ENCODE measurements at regions not wholly inside any gene's neighbourhood (a gene's known extent, or its start where the extent isn't known, plus 50 kb on each side); places are given as distances from the start of the nearest gene placed in this dataset.

DNA sequence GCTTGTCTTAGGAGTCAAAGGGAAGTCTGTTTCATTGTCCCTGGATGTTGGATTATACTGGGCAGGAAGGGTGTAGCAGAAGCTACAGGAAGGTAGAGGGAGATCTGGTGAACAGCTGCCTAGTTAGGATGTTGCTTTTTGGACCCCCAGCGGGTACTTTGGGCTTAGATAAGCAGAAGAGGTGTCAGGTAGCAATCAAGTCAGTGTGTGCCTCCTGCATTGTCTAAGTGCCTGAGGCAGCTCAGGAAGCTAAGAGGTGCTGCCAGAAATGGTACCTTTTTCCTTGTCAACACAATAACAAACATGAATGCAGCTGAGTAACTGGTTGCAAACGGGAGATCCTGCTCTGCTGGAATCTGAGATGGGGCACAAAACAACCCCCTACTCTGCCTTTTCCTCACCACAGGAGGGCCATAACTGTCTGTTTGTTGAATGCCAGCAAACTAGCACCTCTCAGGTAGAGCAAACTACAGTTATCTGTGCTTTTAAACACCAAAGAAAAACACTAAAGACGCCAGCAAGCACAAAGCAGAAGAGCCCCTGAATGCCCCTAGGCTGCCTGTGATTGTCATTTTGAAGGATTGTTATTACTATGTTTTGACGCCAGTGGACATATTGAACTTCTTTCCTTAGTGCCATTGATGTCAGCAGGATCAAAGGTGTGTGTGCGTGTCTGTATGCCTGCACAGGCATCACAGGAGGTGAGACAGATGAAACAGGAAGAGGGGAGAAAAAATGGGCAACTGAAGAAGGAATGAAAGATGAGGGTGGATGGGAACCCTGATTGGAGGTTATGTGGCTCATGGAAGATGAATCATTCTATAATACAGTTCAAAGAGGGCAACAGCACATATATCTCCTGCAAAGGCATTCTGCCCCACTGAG is 151.4 kb downstream of the ETAA1 start:
- Mint-ChIP-seq H3K36me3 (peaks cover 14% of the 10 kb centered on the region), H3K4me3 (peak overlapping the region; percentile 10), H3K9me3 (peaks cover 16% of the 10 kb centered on the region), H3K27me3 (peaks cover 35% of the 10 kb centered on the region), H3K27ac (peak overlapping the region; percentile 30), H3K4me1 (ENCODE audit: unreplicated experiment) (peaks cover 17% of the 10 kb centered on the region)
- no peak for DNase-seq (ENCODE audit: extremely low spot score, unreplicated experiment)
- TF ChIP-seq CTCF (conservative IDR thresholded peaks at IDR 0.05): no peak

DNA sequence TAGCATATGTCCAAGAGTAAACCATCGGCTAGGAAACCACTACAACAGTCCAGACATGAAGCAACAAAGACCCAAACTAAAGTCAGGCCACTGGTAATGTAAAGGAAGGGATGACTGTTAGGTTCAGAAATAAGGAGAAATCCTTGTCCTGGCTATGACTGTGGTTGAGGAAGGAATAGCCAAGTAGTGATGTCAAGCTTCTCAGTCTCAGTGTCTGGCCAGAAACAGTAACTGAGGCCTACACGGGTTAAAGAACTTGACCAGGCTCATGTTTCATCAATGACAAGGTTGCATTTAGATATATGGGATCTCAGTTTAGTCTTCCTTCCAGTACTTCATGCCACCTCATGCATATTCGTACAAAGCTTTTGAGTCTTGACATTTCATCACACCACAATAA is 162.0 kb downstream of the ETAA1 start:
- Mint-ChIP-seq H3K36me3 (peaks cover 6% of the 10 kb centered on the region), H3K27ac (no peak overlapping the region), H3K4me1 (ENCODE audit: unreplicated experiment) (peaks cover 17% of the 10 kb centered on the region), H3K9me3 (peaks cover 17% of the 10 kb centered on the region), H3K4me3 (no peak overlapping the region), H3K27me3 (peaks cover 34% of the 10 kb centered on the region)
- no peak for DNase-seq (ENCODE audit: extremely low spot score, unreplicated experiment)
- no peak for TF ChIP-seq CTCF (conservative IDR thresholded peaks at IDR 0.05)

DNA sequence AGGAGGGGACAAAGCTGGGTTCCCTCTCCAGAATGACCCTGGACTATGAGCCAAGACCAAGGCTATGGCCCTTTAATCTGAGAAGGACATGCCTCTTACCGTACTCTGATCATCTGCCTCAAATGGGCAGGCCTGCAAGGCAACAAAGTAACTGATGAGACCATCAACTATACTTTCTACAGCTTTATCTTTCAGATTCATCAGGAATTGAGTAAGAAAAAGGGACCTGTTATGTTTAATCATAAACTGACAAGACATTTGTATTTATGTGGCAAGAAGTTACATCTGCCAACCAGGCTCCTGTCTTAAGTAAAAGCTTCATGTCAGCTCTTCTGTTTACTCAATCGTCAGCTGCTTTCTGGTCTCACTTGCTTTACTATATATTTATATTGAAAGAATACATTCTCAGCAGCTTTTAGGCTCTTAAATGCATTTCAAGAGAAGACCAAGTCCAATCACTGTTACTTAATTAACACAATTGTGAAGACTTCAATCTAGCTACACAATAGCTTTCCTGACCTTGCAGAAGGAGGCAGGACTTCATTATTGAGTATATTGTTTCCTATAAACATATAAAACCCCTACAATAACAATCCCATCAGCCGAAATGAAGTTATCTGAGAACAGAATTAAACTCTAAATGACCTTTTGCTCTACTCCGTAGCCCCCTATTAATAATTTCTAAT is 163.8 kb downstream of the ETAA1 start:
- Mint-ChIP-seq H3K36me3 (peaks cover 6% of the 10 kb centered on the region), H3K4me3 (peak overlapping the region; percentile 30), H3K4me1 (ENCODE audit: unreplicated experiment) (peaks cover 17% of the 10 kb centered on the region), H3K27me3 (peaks cover 28% of the 10 kb centered on the region), H3K9me3 (peaks cover 14% of the 10 kb centered on the region), H3K27ac (peak overlapping the region; percentile 73)
- TF ChIP-seq CTCF (conservative IDR thresholded peaks at IDR 0.05): no peak
- no peak for DNase-seq (ENCODE audit: extremely low spot score, unreplicated experiment)

- Mint-ChIP-seq H3K4me3 (peak overlapping the region; percentile 30), H3K27ac (peak overlapping the region; percentile 72), H3K27me3 (peaks cover 25% of the 10 kb centered on the region), H3K4me1 (ENCODE audit: unreplicated experiment) (peaks cover 20% of the 10 kb centered on the region), H3K36me3 (peaks cover 6% of the 10 kb centered on the region), H3K9me3 (peaks cover 14% of the 10 kb centered on the region)
- no peak for DNase-seq (ENCODE audit: extremely low spot score, unreplicated experiment)
- no peak for TF ChIP-seq CTCF (conservative IDR thresholded peaks at IDR 0.05)
Measured at GRCh38 chr2:67561457-67561965, 164.4 kb downstream of the ETAA1 start.

DNA sequence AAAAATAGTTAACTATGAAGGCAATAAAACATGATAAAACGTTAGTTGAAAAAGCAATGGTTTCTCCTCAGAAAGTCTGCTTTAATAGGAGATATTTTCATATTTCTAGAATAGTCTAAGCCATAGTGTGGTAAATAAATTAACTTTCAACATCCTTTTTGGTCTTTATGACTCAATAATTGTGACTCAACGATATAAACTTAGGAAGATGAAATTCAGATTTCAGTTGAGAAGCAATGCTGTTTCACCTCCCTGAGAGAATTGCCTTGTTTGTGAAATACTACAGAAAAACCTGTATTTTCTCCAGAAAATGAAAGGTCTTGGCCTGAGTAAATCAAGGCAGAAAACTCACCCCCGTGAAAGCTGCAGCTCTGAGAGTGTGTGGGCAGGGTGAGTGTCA is 166.9 kb downstream of the ETAA1 start:
- Mint-ChIP-seq H3K27me3 (peaks cover 33% of the 10 kb centered on the region), H3K4me1 (ENCODE audit: unreplicated experiment) (peaks cover 31% of the 10 kb centered on the region), H3K9me3 (peaks cover 8% of the 10 kb centered on the region), H3K4me3 (no peak overlapping the region), H3K36me3 (peaks cover 9% of the 10 kb centered on the region), H3K27ac (no peak overlapping the region)
- no peak for DNase-seq (ENCODE audit: extremely low spot score, unreplicated experiment)
- no peak for TF ChIP-seq CTCF (conservative IDR thresholded peaks at IDR 0.05)

Data from type B pancreatic cell (in vitro differentiated cells).